ENCODE measurements at regions not wholly inside any gene's neighbourhood (a gene's known extent, or its start where the extent isn't known, plus 50 kb on each side); places are given as distances from the start of the nearest gene placed in this dataset.

- Mint-ChIP-seq H3K36me3 (no peaks in the 10 kb centered on the region), H3K4me1 (no peaks in the 10 kb centered on the region), H3K9me3 (peaks cover 0 to 18% (median 4%) of the 10 kb centered on the region in 7 donors), H3K27me3 (ENCODE audit: low read depth in 3 of 3) (peaks cover 0 to 2% (median 0%) of the 10 kb centered on the region in 3 donors), H3K4me3 (no peak overlapping the region), H3K27ac (no peak overlapping the region)
- WGBS (ENCODE audit: insufficient coverage) = no CpG with 5 or more reads among the region's 1 CpG
- no peak overlapping the region for H3K9ac ChIP-seq (ENCODE audit: insufficient read depth, low read length, poor library complexity, severe bottlenecking)
- no peak for TF ChIP-seq CTCF (IDR thresholded peaks at IDR 0.05)
- no peaks in the 10 kb centered on the region for H3K79me2 ChIP-seq (ENCODE audit: insufficient read depth, low read length)
- intact Hi-C loops (cut with micrococcal nuclease) = no loop called here
- no peak overlapping the region for H2AFZ ChIP-seq (ENCODE audit: insufficient read depth, low read depth, low read length, poor library complexity, severe bottlenecking)
- H3K4me2 ChIP-seq (replicated peaks; ENCODE audit: extremely low read depth, low read length, poor library complexity, severe bottlenecking) = no peak overlapping the region
- H3K9me3 ChIP-seq (replicated peaks in 1 of 2; ENCODE audit: control insufficient read depth in 1 of 2, insufficient read depth in 1 of 2, low read length in 2 of 2) = peaks cover 10 to 25% of the 10 kb centered on the region in 2 donors
- no peaks in the 10 kb centered on the region for H3K4me1 ChIP-seq (ENCODE audit: control insufficient read depth in 1 of 2, insufficient read depth in 2 of 2, low read length in 2 of 2)
- H3K4me3 ChIP-seq (replicated peaks in 1 of 3; ENCODE audit: low read depth in 2 of 3, low read length in 3 of 3) = no peak overlapping the region
- no peak overlapping the region for H3K27ac ChIP-seq (ENCODE audit: low read depth in 1 of 2, low read length in 2 of 2)
- no peaks in the 10 kb centered on the region for H3K36me3 ChIP-seq (replicated peaks in 1 of 2; ENCODE audit: control insufficient read depth in 1 of 2, insufficient read depth in 2 of 2, low read length in 2 of 2)
- no peaks in the 10 kb centered on the region for H4K20me1 ChIP-seq (ENCODE audit: insufficient read depth, low read length)
- no peak for DNase-seq
- no peaks in the 10 kb centered on the region for H3K27me3 ChIP-seq (ENCODE audit: control insufficient read depth in 2 of 2, insufficient read depth in 2 of 2, low read length in 2 of 2)
Measured at GRCh38 chr13:34657716-34658115, 284.4 kb upstream of the NBEA start.

- TF ChIP-seq CTCF (IDR thresholded peaks at IDR 0.05) = no peak
- WGBS (ENCODE audit: insufficient coverage) = 100% methylated on average over 2 of the region's 11 CpGs
Measured at GRCh38 chr13:34667286-34668218, 274.5 kb upstream of the NBEA start.

More at GRCh38 chr13:34667286-34668218, 274.5 kb upstream of the NBEA start:
- Mint-ChIP-seq H3K27me3 (ENCODE audit: low read depth in 3 of 3) (no peaks in the 10 kb centered on the region), H3K27ac (no peak overlapping the region), H3K9me3 (peaks cover 0 to 10% (median 3%) of the 10 kb centered on the region in 7 donors), H3K4me3 (no peak overlapping the region), H3K4me1 (no peaks in the 10 kb centered on the region), H3K36me3 (no peaks in the 10 kb centered on the region)
- no peak overlapping the region for H3K27ac ChIP-seq (ENCODE audit: low read depth in 1 of 2, low read length in 2 of 2)
- no peak overlapping the region for H3K9ac ChIP-seq (ENCODE audit: insufficient read depth, low read length, poor library complexity, severe bottlenecking)
- no peak overlapping the region for H3K4me2 ChIP-seq (replicated peaks; ENCODE audit: extremely low read depth, low read length, poor library complexity, severe bottlenecking)
- H3K4me1 ChIP-seq (ENCODE audit: control insufficient read depth in 1 of 2, insufficient read depth in 2 of 2, low read length in 2 of 2) = no peaks in the 10 kb centered on the region
- no peaks in the 10 kb centered on the region for H3K27me3 ChIP-seq (ENCODE audit: control insufficient read depth in 2 of 2, insufficient read depth in 2 of 2, low read length in 2 of 2)
- no peaks in the 10 kb centered on the region for H3K36me3 ChIP-seq (replicated peaks in 1 of 2; ENCODE audit: control insufficient read depth in 1 of 2, insufficient read depth in 2 of 2, low read length in 2 of 2)
- H4K20me1 ChIP-seq (ENCODE audit: insufficient read depth, low read length) = no peaks in the 10 kb centered on the region
- intact Hi-C loops (cut with micrococcal nuclease) = no loop called here
- DNase-seq = no peak
- no peak overlapping the region for H2AFZ ChIP-seq (ENCODE audit: insufficient read depth, low read depth, low read length, poor library complexity, severe bottlenecking)
- peaks cover 0 to 4% of the 10 kb centered on the region in 2 donors for H3K9me3 ChIP-seq (replicated peaks in 1 of 2; ENCODE audit: control insufficient read depth in 1 of 2, insufficient read depth in 1 of 2, low read length in 2 of 2)
- H3K4me3 ChIP-seq (replicated peaks in 1 of 3; ENCODE audit: low read depth in 2 of 3, low read length in 3 of 3) = no peak overlapping the region
- no peaks in the 10 kb centered on the region for H3K79me2 ChIP-seq (ENCODE audit: insufficient read depth, low read length)
